Hepatocyte (in vitro differentiated cells): ENCODE measurements at regions not wholly inside any gene's neighbourhood (a gene's known extent, or its start where the extent isn't known, plus 50 kb on each side); places are given as distances from the start of the nearest gene placed in this dataset.

ENCODE experiments used
- CTCF ChIP-seq: fragments of 200-600 bp; sonication (generic); IDR thresholded peaks from 2 replicates; pipeline ENCODE4 v1.5.1; 2016; ENCODE audit warnings: antibody characterized with exemption, mild to moderate bottlenecking; ENCODE audit not compliant: poor library complexity
- EZH2phosphoT487 ChIP-seq: fragments of 200-600 bp; sonication (generic); IDR thresholded peaks from one replicate; pipeline ENCODE4 v1.6.1; 2018; ENCODE audit warnings: antibody characterized with exemption, mild to moderate bottlenecking, low read depth, moderate library complexity; ENCODE audit not compliant: unreplicated experiment, severe bottlenecking

GRCh38 chr6:44514085-44514484 lies 126.6 kb downstream of the CDC5L start:
- TF ChIP-seq CTCF, result no peak
- no peak for TF ChIP-seq EZH2phosphoT487
